KMS-11 (cell line): ENCODE measurements at regions not wholly inside any gene's neighbourhood (a gene's known extent, or its start where the extent isn't known, plus 50 kb on each side); places are given as distances from the start of the nearest gene placed in this dataset.

Source experiments
- H2AFZ ChIP-seq: fragments of 200-600 bp; sonication (generic); 2 replicates; pipeline ENCODE4 v1.6.1; 2016; ENCODE audit warnings: antibody characterized with exemption, mixed run types, low read depth
- H3K27ac ChIP-seq: fragments of 200-600 bp; sonication (generic); 2 replicates; pipeline ENCODE4 v1.6.1; 2016; ENCODE audit warnings: mild to moderate bottlenecking, mixed run types
- H3K27me3 ChIP-seq: fragments of 200-600 bp; sonication (generic); 2 replicates; pipeline ENCODE4 v1.6.1; 2017; ENCODE audit warnings: mild to moderate bottlenecking, low read depth, mixed run types, moderate library complexity; ENCODE audit not compliant: insufficient read depth
- H3K36me3 ChIP-seq: fragments of 200-600 bp; sonication (generic); 2 replicates; pipeline ENCODE4 v1.6.1; 2017; ENCODE audit warnings: mild to moderate bottlenecking, mixed run types; ENCODE audit not compliant: insufficient read depth
- H3K4me1 ChIP-seq: fragments of 200-600 bp; sonication (generic); 2 replicates; pipeline ENCODE4 v1.6.1; 2016; ENCODE audit warnings: mild to moderate bottlenecking, low read depth, mixed run types; ENCODE audit not compliant: poor library complexity, severe bottlenecking
- H3K4me2 ChIP-seq: fragments of 200-600 bp; sonication (generic); 2 replicates; pipeline ENCODE4 v1.7.0; 2016; ENCODE audit warnings: mild to moderate bottlenecking, mixed run types
- H3K4me3 ChIP-seq: fragments of 200-600 bp; sonication (generic); IDR thresholded peaks from 2 replicates; pipeline ENCODE4 v1.6.1; 2017; ENCODE audit warnings: low read depth, low read length, mixed read lengths; ENCODE audit not compliant: insufficient read depth
- H3K79me2 ChIP-seq: fragments of 200-600 bp; sonication (generic); 2 replicates; pipeline ENCODE4 v1.6.1; 2016; ENCODE audit warnings: low read depth, mixed run types; ENCODE audit not compliant: insufficient read depth
- H3K9ac ChIP-seq: fragments of 200-600 bp; sonication (generic); 2 replicates; pipeline ENCODE4 v1.6.1; 2016; ENCODE audit warnings: mild to moderate bottlenecking, mixed run types
- H4K20me1 ChIP-seq: fragments of 200-600 bp; sonication (generic); 2 replicates; pipeline ENCODE4 v1.6.1; 2016; ENCODE audit warnings: mild to moderate bottlenecking, mixed run types; ENCODE audit not compliant: insufficient read depth
- CTCF ChIP-seq: fragments of 200-600 bp; sonication (generic); conservative IDR thresholded peaks from 2 replicates; pipeline ENCODE4 v1.6.1; 2017; ENCODE audit warnings: low read depth, mild to moderate bottlenecking, antibody characterized with exemption, low read length, moderate library complexity, mixed read lengths

DNA sequence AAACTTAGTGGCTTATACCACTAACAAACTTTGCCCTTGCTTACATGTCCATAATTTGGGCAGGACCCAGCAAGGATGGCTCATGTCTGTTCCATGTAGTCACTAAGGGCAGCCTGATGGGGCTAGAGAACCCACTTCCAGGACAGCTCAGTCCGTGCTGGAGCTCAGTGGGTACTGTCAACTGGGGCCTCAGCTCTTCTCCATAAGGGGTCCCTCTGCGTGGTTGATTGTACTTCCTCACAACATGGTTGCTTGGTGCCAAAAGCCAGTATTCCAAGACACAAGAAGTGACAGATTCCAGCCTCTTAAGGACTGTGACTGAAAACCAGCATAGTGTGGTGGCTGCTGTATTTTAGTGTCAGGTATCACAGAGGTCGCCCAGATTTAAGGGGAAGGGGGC lies 675.2 kb downstream of the TBC1D22A start:
- no peaks in the 10 kb centered on the region for H4K20me1 ChIP-seq
- no peaks in the 10 kb centered on the region for H3K79me2 ChIP-seq
- no peak overlapping the region for H3K4me3 ChIP-seq
- no peaks in the 10 kb centered on the region for H3K36me3 ChIP-seq
- H2AFZ ChIP-seq: no peak overlapping the region
- no peak overlapping the region for H3K9ac ChIP-seq
- no peak for TF ChIP-seq CTCF
- no peak overlapping the region for H3K4me2 ChIP-seq
- no peak overlapping the region for H3K27ac ChIP-seq
- H3K4me1 ChIP-seq: no peaks in the 10 kb centered on the region
- H3K27me3 ChIP-seq: no peaks in the 10 kb centered on the region; the same call in 1 of the 2 replicates

GRCh38 chr22:47437110-47437509 lies 674.7 kb downstream of the TBC1D22A start:
- Histone ChIP-seq H3K9ac (no peak overlapping the region), H3K79me2 (no peaks in the 10 kb centered on the region), H2AFZ (no peak overlapping the region), H3K4me1 (no peaks in the 10 kb centered on the region), H3K4me2 (no peak overlapping the region), H3K4me3 (no peak overlapping the region), H3K27ac (no peak overlapping the region), H4K20me1 (no peaks in the 10 kb centered on the region), H3K36me3 (no peaks in the 10 kb centered on the region), H3K27me3 (no peaks in the 10 kb centered on the region; the same call in 1 of the 2 replicates)
- no peak for TF ChIP-seq CTCF

DNA sequence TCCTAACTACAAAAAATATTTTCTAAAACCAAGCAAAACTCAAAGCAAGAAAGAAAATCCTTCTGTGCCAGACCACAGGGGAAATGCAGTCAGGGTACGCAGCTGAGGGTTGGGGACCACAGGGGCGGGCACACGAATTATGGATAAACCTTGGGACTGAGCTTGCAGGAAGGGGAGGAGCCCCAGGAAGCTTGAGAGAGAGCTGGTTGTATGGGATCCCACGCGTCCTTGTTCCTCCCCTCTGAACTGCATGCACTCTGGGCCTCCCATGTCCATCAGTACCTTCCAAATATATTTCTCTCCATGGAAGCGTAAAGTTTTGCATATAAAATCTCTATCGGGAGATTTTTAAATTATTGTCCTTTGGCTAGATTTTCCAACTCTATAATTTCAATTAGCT lies 673.4 kb downstream of the TBC1D22A start:
- no peaks in the 10 kb centered on the region for H3K36me3 ChIP-seq
- no peak overlapping the region for H3K27ac ChIP-seq
- no peak overlapping the region for H3K4me2 ChIP-seq
- no peak overlapping the region for H3K4me3 ChIP-seq
- no peak overlapping the region for H3K9ac ChIP-seq
- H3K27me3 ChIP-seq: no peaks in the 10 kb centered on the region; the same call in 1 of the 2 replicates
- no peaks in the 10 kb centered on the region for H3K4me1 ChIP-seq
- TF ChIP-seq CTCF: no peak
- H4K20me1 ChIP-seq: no peaks in the 10 kb centered on the region
- no peak overlapping the region for H2AFZ ChIP-seq
- no peaks in the 10 kb centered on the region for H3K79me2 ChIP-seq

GRCh38 chr22:47435204-47435487 lies 672.7 kb downstream of the TBC1D22A start:
- TF ChIP-seq CTCF: no peak
- no peak overlapping the region for H3K4me2 ChIP-seq
- H3K36me3 ChIP-seq: no peaks in the 10 kb centered on the region
- H3K27ac ChIP-seq: no peak overlapping the region
- H3K4me3 ChIP-seq: no peak overlapping the region
- H4K20me1 ChIP-seq: no peaks in the 10 kb centered on the region
- H2AFZ ChIP-seq: no peak overlapping the region
- H3K9ac ChIP-seq: no peak overlapping the region
- no peaks in the 10 kb centered on the region for H3K79me2 ChIP-seq
- H3K4me1 ChIP-seq: no peaks in the 10 kb centered on the region
- H3K27me3 ChIP-seq: no peaks in the 10 kb centered on the region; the same call in 1 of the 2 replicates
